ENCODE measurements at regions not wholly inside any gene's neighbourhood (a gene's known extent, or its start where the extent isn't known, plus 50 kb on each side); places are given as distances from the start of the nearest gene placed in this dataset.

- TF ChIP-seq CHD7 (IDR thresholded peaks at IDR 0.05; ENCODE audit: insufficient replicate concordance, low read length) = no peak
- no peak for TF ChIP-seq HDAC2 (IDR thresholded peaks at IDR 0.05; ENCODE audit: borderline replicate concordance in 1 of 2, low read depth in 2 of 2, low read length in 2 of 2)
- TF ChIP-seq SIRT6 (IDR thresholded peaks at IDR 0.05; ENCODE audit: low read length) = no peak
- no peak for TF ChIP-seq CREB1 (IDR thresholded peaks at IDR 0.05)
- no peak for TF ChIP-seq CHD1 (IDR thresholded peaks at IDR 0.05; ENCODE audit: low read depth, low read length)
- no peak for TF ChIP-seq RAD21 (IDR thresholded peaks at IDR 0.05 in 1 of 2, conservative IDR thresholded peaks at IDR 0.05 in 1 of 2; ENCODE audit: low read depth in 2 of 2, low read length in 2 of 2)
- TF ChIP-seq GTF2F1 (IDR thresholded peaks at IDR 0.05; ENCODE audit: borderline replicate concordance, low read depth, low read length) = no peak
- no peak for TF ChIP-seq MAFK (IDR thresholded peaks at IDR 0.05; ENCODE audit: low read depth, low read length)
- TF ChIP-seq SAP30 (IDR thresholded peaks at IDR 0.05; ENCODE audit: insufficient read depth, insufficient replicate concordance, low read length) = no peak
- TF ChIP-seq MAX (IDR thresholded peaks at IDR 0.05) = no peak
Measured at GRCh38 chr4:187073820-187074219, 350.2 kb upstream of the FAT1 start (continued).

All from H1 (cell line).